HG03571 (cell line): ENCODE measurements at regions not wholly inside any gene's neighbourhood (a gene's known extent, or its start where the extent isn't known, plus 50 kb on each side); places are given as distances from the start of the nearest gene placed in this dataset.

Experiments used
- ATAC-seq: cut with Tn5 transposase; IDR thresholded peaks from one replicate; pipeline ENCODE4 v1.9.1; 2021; ENCODE audit not compliant: unreplicated experiment

DNA sequence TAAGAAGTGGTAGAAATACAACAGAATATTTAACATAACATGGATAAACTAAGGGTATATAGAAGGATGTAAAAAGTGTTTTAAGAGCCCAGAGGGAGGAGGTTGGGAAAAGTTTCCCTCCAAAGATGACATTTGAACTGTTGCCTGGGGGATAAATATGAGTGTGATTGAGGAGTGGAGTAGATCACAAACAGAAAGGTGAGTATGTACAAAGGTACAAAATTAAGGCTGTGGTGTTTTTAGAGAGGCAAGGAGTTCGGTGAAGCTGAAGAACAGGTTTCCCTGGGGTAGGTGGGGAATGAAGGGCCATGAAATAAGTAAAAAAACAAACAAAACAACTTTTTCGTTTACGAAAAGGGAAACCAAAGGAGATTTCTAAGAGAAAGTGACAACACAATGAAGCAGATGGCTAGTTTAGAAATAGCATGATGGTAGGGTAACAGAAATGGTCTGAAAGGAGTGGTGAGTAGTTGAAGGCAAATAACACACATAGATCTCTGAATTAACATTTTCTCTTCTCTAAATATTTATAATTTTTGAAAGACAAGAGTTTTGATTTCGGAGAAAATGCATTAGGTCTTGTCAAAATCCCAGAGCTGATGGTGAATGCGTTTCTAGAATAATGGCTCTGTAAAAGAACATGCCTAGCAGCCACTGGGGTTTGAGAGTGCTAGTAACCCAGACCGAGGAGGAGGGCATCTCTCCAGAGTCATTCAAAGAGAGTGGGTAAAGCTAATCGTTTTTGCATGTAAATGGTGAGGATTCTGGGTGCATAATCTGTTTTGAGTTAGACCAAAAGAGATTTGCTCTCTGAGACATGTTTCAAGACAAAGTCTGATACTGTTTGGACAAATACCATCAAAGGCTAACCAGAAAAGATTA is 240.4 kb upstream of the DCN start:
- ATAC-seq = no peak

GRCh38 chr12:91422127-91422526 is 239.5 kb upstream of the DCN start:
- ATAC-seq = no peak

DNA sequence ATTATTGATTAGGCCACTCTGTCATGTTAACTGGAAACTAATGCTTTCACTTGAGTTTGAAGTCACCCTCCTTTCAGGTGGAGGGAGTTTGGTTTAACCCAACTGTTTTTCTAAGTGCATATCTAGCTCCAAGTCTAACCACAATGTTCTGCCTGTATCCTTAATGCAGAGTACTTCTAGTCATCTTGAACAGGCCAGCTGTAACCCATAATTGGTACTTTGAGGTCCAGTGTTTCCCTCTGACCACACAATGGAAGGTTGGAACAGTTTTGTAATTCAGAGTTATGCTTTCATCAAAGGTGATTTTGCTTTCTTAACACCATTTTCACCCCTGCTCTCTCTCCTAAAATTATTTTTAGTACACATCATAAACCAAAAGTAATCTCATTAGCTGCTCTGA is 237.2 kb upstream of the DCN start:
- ATAC-seq = no peak

- ATAC-seq = no peak
Observed at GRCh38 chr12:91418221-91419090, 235.8 kb upstream of the DCN start.

- no peak for ATAC-seq
Observed at GRCh38 chr12:91417650-91418049, 235.0 kb upstream of the DCN start.

DNA sequence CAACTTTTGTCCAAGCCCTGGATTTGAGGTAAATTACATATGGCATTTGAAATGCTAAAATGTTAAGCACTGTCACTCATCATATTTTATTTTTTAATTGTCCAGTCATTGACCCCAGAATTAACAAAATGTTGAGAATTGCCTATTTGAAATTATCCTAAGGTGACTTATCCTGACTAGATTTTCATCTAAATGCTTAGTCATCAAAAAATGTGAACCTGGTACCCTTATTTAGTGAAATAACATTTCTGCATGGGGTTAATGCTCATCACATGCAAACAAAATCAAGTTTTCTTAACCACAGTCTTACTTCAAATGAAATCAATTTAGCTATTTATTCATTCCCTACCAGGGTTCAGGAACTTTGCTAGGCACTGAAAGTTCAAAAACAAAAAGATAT is 232.0 kb upstream of the DCN start:
- ATAC-seq = no peak

DNA sequence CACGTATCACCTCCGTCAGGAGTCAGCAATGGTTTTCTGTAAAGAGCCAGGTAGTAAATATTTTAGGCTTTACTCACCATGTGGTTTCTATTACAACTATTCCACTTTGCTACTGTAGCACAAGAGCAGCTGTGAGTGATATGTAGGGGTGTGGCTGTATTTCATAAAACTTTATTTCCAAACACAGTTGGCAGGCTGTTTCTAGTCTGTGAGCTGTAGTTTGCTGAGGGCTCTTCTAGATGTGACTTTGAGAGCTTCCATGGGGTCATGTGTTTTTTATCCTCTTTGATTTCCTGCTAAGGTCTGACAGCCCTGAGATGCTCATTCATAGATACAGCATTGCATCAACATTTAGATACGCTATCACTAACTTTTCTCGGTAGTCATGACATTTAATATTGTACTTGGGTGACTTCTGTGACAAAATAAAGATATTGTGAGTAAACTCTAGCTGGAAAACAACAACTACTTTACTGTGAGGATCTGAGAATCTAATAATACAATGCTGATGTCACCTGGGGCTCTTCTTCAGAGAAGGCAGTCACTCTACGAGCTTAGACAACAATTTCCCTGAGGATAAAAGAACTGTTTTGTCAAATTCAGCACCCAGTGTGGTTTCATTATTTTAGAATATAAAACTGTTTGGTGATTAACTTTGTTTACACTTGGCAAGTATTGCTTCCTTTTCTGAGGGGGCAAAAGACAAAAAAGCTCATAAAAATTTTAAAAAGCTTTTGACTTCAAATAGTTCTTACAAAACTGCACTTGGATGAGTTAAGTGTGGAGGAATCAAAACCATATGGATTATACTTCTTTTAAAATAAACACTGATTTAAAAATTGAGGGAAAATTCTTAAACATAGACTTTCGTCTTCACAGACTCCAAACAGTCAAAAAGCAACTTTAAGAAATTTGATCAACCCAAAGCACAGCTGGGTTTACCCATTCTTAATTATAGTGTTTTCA is 231.2 kb upstream of the DCN start:
- no peak for ATAC-seq

GRCh38 chr12:91406920-91407341 is 224.3 kb upstream of the DCN start:
- ATAC-seq = no peak

DNA sequence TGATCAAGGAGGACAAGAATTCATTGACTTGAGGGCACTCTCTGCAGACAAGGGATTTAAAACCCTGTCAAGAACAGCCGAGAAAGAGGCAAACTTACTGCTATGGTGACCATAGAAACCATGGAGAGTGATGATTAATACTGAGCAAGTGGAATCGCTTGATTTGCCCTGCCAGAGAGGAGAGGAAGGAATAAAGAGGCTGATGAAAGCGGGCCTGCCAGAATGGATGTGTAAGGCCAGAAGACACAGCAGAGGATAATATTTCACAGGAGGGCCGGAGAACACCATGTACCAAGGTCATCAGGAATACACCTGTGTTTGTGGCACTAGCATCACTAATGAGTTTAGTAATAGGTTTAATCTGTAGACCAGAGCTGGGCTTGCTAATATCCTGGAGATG is 221.8 kb upstream of the DCN start:
- ATAC-seq = no peak

GRCh38 chr12:91401190-91401589 is 218.6 kb upstream of the DCN start:
- ATAC-seq = no peak

DNA sequence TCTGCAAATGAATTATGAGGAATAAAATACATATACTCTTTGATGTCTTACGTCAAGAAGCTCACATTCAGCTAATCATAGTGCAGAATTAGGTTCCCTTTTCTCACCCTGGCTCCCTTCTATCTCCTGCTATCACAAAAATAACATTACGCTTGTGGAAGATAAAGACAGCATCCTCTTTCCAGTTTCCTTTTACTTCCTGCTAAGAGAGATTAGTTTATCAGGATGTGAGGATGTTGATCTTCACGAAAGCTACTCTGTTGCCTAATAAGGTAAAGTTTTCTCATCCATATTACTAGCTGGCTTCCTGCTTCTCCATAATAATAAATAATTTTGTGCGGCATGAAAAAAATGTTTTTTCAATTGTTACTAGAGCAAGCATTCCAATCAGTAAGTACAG is 217.7 kb upstream of the DCN start:
- no peak for ATAC-seq

DNA sequence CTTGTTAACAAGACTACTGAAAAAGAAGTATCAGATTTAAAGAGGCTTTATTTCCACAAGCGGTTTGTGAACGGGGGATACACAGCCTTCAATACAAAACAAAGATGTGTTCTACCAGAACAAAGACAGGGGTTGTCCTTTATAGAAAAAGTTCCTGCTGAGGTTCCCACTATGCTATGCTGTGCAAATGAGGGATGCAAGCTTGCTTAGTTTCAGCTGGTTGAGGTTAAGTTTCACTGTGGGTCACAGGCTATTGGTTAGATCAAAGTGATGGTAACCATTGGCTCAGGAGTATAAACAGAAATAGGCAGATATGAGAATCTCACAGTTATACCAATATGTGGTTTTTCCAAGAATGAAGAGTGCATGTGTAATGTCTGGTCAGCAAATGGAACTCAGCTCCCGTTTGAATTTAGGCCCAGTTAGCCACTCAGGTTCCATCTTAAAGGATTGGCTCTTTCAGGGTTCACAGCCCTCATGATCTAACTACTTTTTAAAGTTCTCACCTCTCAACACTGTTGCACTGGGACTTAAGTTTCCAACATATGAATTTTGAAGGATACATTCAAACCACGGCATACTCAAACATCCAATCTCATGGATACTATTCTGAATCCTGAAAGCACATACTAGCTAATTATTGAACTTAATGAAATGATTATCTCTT is 215.4 kb upstream of the DCN start:
- ATAC-seq = no peak

GRCh38 chr12:91396293-91396692 is 213.7 kb upstream of the DCN start:
- ATAC-seq = no peak

DNA sequence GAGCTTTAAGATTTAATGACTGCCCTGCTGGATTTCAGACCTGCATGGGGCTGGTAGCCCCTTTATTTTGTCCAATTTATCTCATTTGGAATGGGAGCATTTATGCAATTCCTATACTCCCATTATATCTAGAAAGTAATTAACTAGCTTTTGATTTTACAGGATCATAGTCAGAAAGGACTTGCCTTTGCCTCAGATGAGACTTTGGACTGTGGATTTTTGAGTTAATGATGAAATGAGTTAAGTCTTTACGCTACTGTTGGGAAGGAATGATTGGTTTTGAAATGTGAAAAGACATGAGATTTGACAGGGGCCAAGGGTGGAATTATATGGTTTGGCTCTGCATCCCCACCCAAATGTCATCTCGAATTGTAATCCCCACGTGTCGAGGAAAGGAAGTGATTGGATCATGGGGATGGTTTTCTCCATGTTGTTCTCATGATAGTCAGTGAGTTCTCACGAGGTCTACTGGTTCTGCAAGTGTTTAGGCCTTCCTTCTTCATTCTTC is 213.1 kb upstream of the DCN start:
- no peak for ATAC-seq

GRCh38 chr12:91394903-91395302 is 212.3 kb upstream of the DCN start:
- ATAC-seq = no peak

GRCh38 chr12:91388573-91388972 is 206.0 kb upstream of the DCN start:
- ATAC-seq = no peak

DNA sequence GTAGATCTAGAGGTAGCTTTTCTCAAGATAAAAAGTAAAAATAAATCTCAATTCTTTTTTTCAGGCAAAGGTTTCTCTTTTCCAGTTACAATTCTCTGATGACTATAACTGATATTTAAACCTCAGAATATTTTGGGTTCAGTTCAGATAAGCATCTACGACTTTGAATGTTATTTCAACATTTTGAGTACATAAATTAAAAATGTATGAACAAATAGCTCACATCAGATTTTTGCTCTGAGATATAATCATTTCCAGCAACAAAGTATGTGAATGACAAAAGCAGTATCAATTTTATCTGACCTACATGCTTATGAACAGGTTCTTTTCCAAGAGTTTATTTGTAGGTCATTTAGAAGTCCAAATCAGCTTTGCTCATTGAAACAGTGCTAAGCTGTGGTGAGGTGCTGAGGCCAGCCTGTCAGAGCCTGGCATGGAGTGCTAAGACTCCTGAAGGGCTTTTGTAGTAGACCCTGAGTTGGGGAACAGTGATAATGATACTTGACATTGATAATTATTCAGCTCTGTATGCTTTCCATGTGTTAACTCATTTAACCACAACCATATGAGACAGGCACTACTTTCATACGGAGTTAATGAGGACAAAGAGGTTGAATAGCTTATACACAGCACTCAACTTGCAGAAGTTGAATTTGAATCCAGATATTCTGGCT is 205.0 kb upstream of the DCN start:
- ATAC-seq = no peak

- ATAC-seq = no peak
Observed at GRCh38 chr12:91384806-91385205, 202.2 kb upstream of the DCN start.

- ATAC-seq = no peak
Observed at GRCh38 chr12:91384366-91384765, 201.7 kb upstream of the DCN start.

DNA sequence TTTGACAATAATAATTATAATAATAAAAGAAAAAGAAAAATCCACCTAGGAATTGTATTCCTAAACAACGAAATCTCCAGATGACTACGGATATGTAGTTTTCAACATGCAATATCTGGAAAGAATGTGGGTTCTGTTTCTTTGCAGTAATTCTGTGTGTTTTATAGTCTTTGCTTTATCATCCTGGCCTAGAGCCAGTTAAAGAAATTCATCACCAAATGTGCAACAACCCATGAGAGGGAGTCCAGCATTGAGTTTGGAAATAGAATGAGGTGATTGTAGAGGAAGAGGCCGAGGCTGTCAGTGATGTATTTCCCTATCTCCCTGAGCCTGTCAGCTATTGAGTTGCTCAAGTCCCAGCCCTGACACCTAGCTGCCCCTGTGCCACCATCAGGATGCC is 200.5 kb upstream of the DCN start:
- no peak for ATAC-seq
